ENCODE measurements at regions not wholly inside any gene's neighbourhood (a gene's known extent, or its start where the extent isn't known, plus 50 kb on each side); places are given as distances from the start of the nearest gene placed in this dataset.

DNA sequence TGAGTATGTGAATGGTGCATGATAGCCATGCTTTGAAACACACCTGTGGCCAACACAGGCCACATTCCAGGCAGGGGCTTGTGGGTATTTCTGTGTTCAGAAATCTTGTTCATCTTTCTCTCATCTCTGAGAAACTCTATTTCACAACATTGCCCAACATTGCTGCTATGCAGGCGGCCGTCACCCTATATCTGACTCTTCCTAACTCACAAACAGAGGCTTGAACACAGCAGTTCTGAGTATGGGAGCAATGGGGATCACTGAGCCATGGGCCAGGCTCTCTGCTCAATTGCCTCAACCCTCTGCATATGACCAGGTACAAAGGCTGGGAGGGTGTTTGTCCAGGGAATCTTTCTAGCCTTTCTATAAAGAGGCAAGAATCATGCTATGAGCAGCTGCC, 259.9 kb downstream of the BUD13 start:
- TF ChIP-seq EZH2 (IDR thresholded peaks at IDR 0.05; ENCODE audit: insufficient read depth, poor library complexity, severe bottlenecking) (no peak), EZH2phosphoT487 (IDR thresholded peaks at IDR 0.05; ENCODE audit: insufficient read depth, low read depth) (no peak)

Data from GM23248 (cell line).